H1 (cell line): ENCODE measurements at regions not wholly inside any gene's neighbourhood (a gene's known extent, or its start where the extent isn't known, plus 50 kb on each side); places are given as distances from the start of the nearest gene placed in this dataset.

ENCODE experiments used
- CTCF ChIA-PET: fragments of 300-600 bp; sonication (Branson Sonifier 250); formaldehyde crosslinking; loops from one replicate; lab custom pipeline; 2021; ENCODE audit not compliant: partially characterized antibody; lab: Charles Lee
- POLR2A ChIA-PET: fragments of 300-600 bp; sonication (Branson Sonifier 250); formaldehyde crosslinking; loops from one replicate; lab custom pipeline; 2021; ENCODE audit warnings: inconsistent platforms; ENCODE audit not compliant: partially characterized antibody; lab: Charles Lee
- DNase-seq, 2 experiments: peaks; one replicate each; pipeline versions ENCODE4 v3.0.0 to v3.0.0-alpha.2; 2010 to 2022; ENCODE audit warnings: low spot score in 2 of 2, low read depth in 1 of 2, mixed read lengths in 1 of 2
- FAIRE-seq: peaks from 2 replicates; lab custom pipeline; 2011; peaks lifted over from hg19 to GRCh38; lab: Jason Lieb, UNC
- H2AFZ ChIP-seq: 2 replicates; pipeline ENCODE4 v1.8.1; 2012; ENCODE audit warnings: low read length, inconsistent platforms
- H2AK5ac ChIP-seq: 2 replicates; pipeline ENCODE4 v1.6.1; 2013; ENCODE audit warnings: low read depth, low read length
- H2BK120ac ChIP-seq: replicated peaks from 2 replicates; pipeline ENCODE3; 2013; ENCODE audit warnings: low read depth, low read length, inconsistent platforms
- H2BK12ac ChIP-seq: 2 replicates; pipeline ENCODE4 v1.6.1; 2013; ENCODE audit warnings: low read depth, low read length
- H2BK15ac ChIP-seq: 2 replicates; pipeline ENCODE4 v1.6.1; 2013; ENCODE audit warnings: low read length
- H2BK20ac ChIP-seq: 2 replicates; pipeline ENCODE4 v1.6.1; 2013; ENCODE audit warnings: low read length
- H2BK5ac ChIP-seq: 2 replicates; pipeline ENCODE4 v1.6.1; 2013; ENCODE audit warnings: low read depth, low read length
- H3K14ac ChIP-seq: 2 replicates; pipeline ENCODE4 v1.6.1; 2013; ENCODE audit warnings: inconsistent platforms; ENCODE audit not compliant: insufficient read length
- H3K18ac ChIP-seq: 2 replicates; pipeline ENCODE4 v1.6.1; 2013; ENCODE audit warnings: low read length; ENCODE audit errors: extremely low read depth
- H3K23ac ChIP-seq: 2 replicates; pipeline ENCODE4 v1.6.1; 2013; ENCODE audit warnings: inconsistent platforms; ENCODE audit not compliant: insufficient read length
- H3K23me2 ChIP-seq: 2 replicates; pipeline ENCODE4 v1.6.1; 2013; ENCODE audit warnings: low read depth, low read length
- H3K27ac ChIP-seq: 2 replicates; pipeline ENCODE4 v1.6.1; 2011; ENCODE audit warnings: low read depth, low read length, inconsistent platforms
- H3K27me3 ChIP-seq, 4 experiments: replicated peaks in 1 of 4; 1 replicate in 1 of 4; 2 replicates in 3 of 4; pipeline versions ENCODE4 v1.6.1 to v1.8.1; 2011 to 2013; ENCODE audit warnings: low read length in 3 of 4, mild to moderate bottlenecking in 3 of 4, inconsistent platforms in 2 of 4, mixed read lengths in 2 of 4, moderate library complexity in 1 of 4; ENCODE audit not compliant: control insufficient read depth in 3 of 4, insufficient read depth in 3 of 4; ENCODE audit errors: extremely low read depth in 1 of 4
- H3K36me3 ChIP-seq, 4 experiments: 2 replicates each; pipeline versions ENCODE4 v1.6.1 to v1.8.1; 2011 to 2013; ENCODE audit warnings: mild to moderate bottlenecking in 4 of 4, low read length in 3 of 4, moderate library complexity in 2 of 4, control low read depth in 1 of 4, inconsistent platforms in 1 of 4; ENCODE audit not compliant: insufficient read depth in 4 of 4, control insufficient read depth in 2 of 4
- H3K4ac ChIP-seq: replicated peaks from 2 replicates; pipeline ENCODE3; 2013; ENCODE audit warnings: low read length, low read depth, mixed read lengths, inconsistent platforms; ENCODE audit not compliant: insufficient read length
- H3K4me1 ChIP-seq, 4 experiments: replicated peaks in 1 of 4; 1 replicate in 1 of 4; 2 replicates in 3 of 4; pipeline versions ENCODE4 v1.6.1 to v1.8.1; 2011 to 2013; ENCODE audit warnings: low read length in 3 of 4, inconsistent platforms in 2 of 4, mixed read lengths in 1 of 4; ENCODE audit not compliant: insufficient read depth in 4 of 4, control insufficient read depth in 3 of 4
- H3K4me2 ChIP-seq, 2 experiments: 2 replicates each; pipeline versions ENCODE4 v1.6.1 to v1.8.1; 2011 to 2013; ENCODE audit warnings: low read depth in 2 of 2, low read length in 2 of 2, control low read depth in 1 of 2, inconsistent platforms in 1 of 2, mild to moderate bottlenecking in 1 of 2; ENCODE audit not compliant: insufficient read depth in 1 of 2
- H3K4me3 ChIP-seq, 4 experiments: fragments of 200-600, 300-600 bp in 1 of 4; sonication (generic), shearing (Covaris generic), sonication (Bioruptor Twin) in 1 of 4; 2 replicates each; pipeline versions ENCODE4 v1.5.1 to v1.8.1; 2011 to 2016; ENCODE audit warnings: low read length in 4 of 4, low read depth in 3 of 4, control low read depth in 2 of 4, inconsistent platforms in 2 of 4, mild to moderate bottlenecking in 2 of 4, mixed read lengths in 1 of 4, moderate library complexity in 1 of 4; ENCODE audit not compliant: insufficient read depth in 2 of 4; ENCODE audit errors: extremely low read depth in 1 of 4
- H3K56ac ChIP-seq: replicated peaks from 2 replicates; pipeline ENCODE3; 2013; ENCODE audit warnings: low read depth, mild to moderate bottlenecking, mixed read lengths, low read length, inconsistent platforms; ENCODE audit not compliant: insufficient read length
- H3K79me1 ChIP-seq: 2 replicates; pipeline ENCODE4 v1.6.1; 2013; ENCODE audit warnings: low read depth, low read length, control low read depth
- H3K79me2 ChIP-seq, 2 experiments: 2 replicates each; pipeline versions ENCODE4 v1.6.1 to v1.8.1; 2012 to 2013; ENCODE audit warnings: low read length in 2 of 2, mild to moderate bottlenecking in 2 of 2, inconsistent platforms in 1 of 2; ENCODE audit not compliant: insufficient read depth in 2 of 2, control insufficient read depth in 1 of 2
- H3K9ac ChIP-seq, 4 experiments: replicated peaks in 1 of 4; 1 replicate in 1 of 4; 2 replicates in 3 of 4; pipeline versions ENCODE4 v1.6.1 to v1.8.1; 2011 to 2013; ENCODE audit warnings: low read depth in 3 of 4, low read length in 3 of 4, control low read depth in 2 of 4, mild to moderate bottlenecking in 2 of 4, moderate library complexity in 2 of 4, inconsistent platforms in 1 of 4; ENCODE audit errors: extremely low read depth in 1 of 4
- H3K9me3 ChIP-seq, 2 experiments: 2 replicates each; pipeline versions ENCODE4 v1.6.1 to v1.8.1; 2012 to 2013; ENCODE audit warnings: mild to moderate bottlenecking in 2 of 2, moderate library complexity in 2 of 2, control low read depth in 1 of 2, inconsistent platforms in 1 of 2, low read depth in 1 of 2, low read length in 1 of 2, mixed read lengths in 1 of 2; ENCODE audit not compliant: insufficient read depth in 2 of 2
- H4K20me1 ChIP-seq, 2 experiments: replicated peaks in 1 of 2; 2 replicates each; pipeline versions ENCODE3 to v1.8.1; 2011 to 2013; ENCODE audit warnings: inconsistent platforms in 2 of 2, low read length in 2 of 2, mild to moderate bottlenecking in 1 of 2; ENCODE audit not compliant: insufficient read depth in 2 of 2, control insufficient read depth in 1 of 2
- H4K5ac ChIP-seq: 2 replicates; pipeline ENCODE4 v1.6.1; 2013; ENCODE audit warnings: low read length, low read depth, mixed read lengths, inconsistent platforms; ENCODE audit not compliant: insufficient read length
- H4K8ac ChIP-seq: 2 replicates; pipeline ENCODE4 v1.8.0; 2013; ENCODE audit warnings: mild to moderate bottlenecking, moderate library complexity, low read length, inconsistent platforms; ENCODE audit not compliant: insufficient read depth; ENCODE audit errors: extremely low read depth
- H4K91ac ChIP-seq: replicated peaks from 2 replicates; pipeline ENCODE3; 2013; ENCODE audit warnings: low read length, mixed read lengths, inconsistent platforms; ENCODE audit not compliant: insufficient read length
- ATF3 ChIP-seq: IDR thresholded peaks from 2 replicates; pipeline ENCODE4 v1.6.1; 2011; ENCODE audit warnings: low read depth, mild to moderate bottlenecking, low read length; ENCODE audit not compliant: insufficient read depth
- EZH2 ChIP-seq: fragments of 200-600 bp; sonication (generic); IDR thresholded peaks from 2 replicates; pipeline ENCODE4 v1.7.1; 2012; ENCODE audit warnings: low read depth, mild to moderate bottlenecking, moderate library complexity, low read length, inconsistent platforms; ENCODE audit not compliant: severe bottlenecking
- MAX ChIP-seq: IDR thresholded peaks from 2 replicates; pipeline ENCODE4 v1.6.1; 2012; ENCODE audit warnings: inconsistent platforms
- SAP30 ChIP-seq: fragments of 300-600 bp; sonication (generic); IDR thresholded peaks from 2 replicates; pipeline ENCODE4 v1.7.1; 2012; ENCODE audit warnings: low read length, moderate library complexity, mild to moderate bottlenecking, inconsistent platforms; ENCODE audit not compliant: insufficient read depth, insufficient replicate concordance
- WGBS, 2 experiments: shearing (Covaris generic) in 1 of 2; methylation state at CpG; one replicate each; pipeline versions ENCODE4 v1.1.6 to v1.1.7; 2013 to 2015; ENCODE audit warnings: low lambda C conversion rate in 2 of 2, mixed read lengths in 2 of 2, inconsistent platforms in 1 of 2, low coverage in 1 of 2, missing lambda C conversion rate in 1 of 2; ENCODE audit not compliant: insufficient replicate concordance in 2 of 2, insufficient coverage in 1 of 2, insufficient read length in 1 of 2; ENCODE audit errors: extremely low coverage in 1 of 2, missing lambda C conversion rate in 1 of 2; 5-methylcytosine and 5-hydroxymethylcytosine counted together

GRCh38 chr2:83368461-83368860, 1090.6 kb downstream of the SUCLG1 start:
- no peak overlapping the region for H3K4ac ChIP-seq
- H3K79me1 ChIP-seq = no peaks in the 10 kb centered on the region
- FAIRE-seq = no peak
- ChIA-PET POLR2A (no interaction called here), CTCF (no interaction called here)
- no peak overlapping the region for H2AK5ac ChIP-seq
- H4K8ac ChIP-seq = no peak overlapping the region
- H2BK12ac ChIP-seq = no peak overlapping the region
- no peak overlapping the region for H2AFZ ChIP-seq
- H3K23me2 ChIP-seq = no peaks in the 10 kb centered on the region
- WGBS, 2 experiments = 100% methylated on average over 2 of the region's 2 CpGs; no CpG with 5 or more reads in 1 of the 2 experiments
- no peak overlapping the region for H3K23ac ChIP-seq
- no peak for DNase-seq
- H3K36me3 ChIP-seq = no peaks in the 10 kb centered on the region
- H4K5ac ChIP-seq = no peak overlapping the region
- H2BK15ac ChIP-seq = no peak overlapping the region
- no peak overlapping the region for H3K14ac ChIP-seq
- TF ChIP-seq SAP30 (no peak), MAX (no peak), ATF3 (no peak), EZH2 (no peak)
- no peak overlapping the region for H2BK20ac ChIP-seq
- H3K27me3 ChIP-seq = no peaks in the 10 kb centered on the region
- H3K18ac ChIP-seq = no peak overlapping the region
- H3K4me1 ChIP-seq = no peaks in the 10 kb centered on the region
- no peak overlapping the region for H3K56ac ChIP-seq
- H3K27ac ChIP-seq = no peak overlapping the region
- no peak overlapping the region for H2BK120ac ChIP-seq
- H2BK5ac ChIP-seq = no peak overlapping the region
- no peak overlapping the region for H3K4me2 ChIP-seq
- no peaks in the 10 kb centered on the region for H3K9me3 ChIP-seq
- no peak overlapping the region for H3K9ac ChIP-seq
- no peaks in the 10 kb centered on the region for H3K79me2 ChIP-seq
- no peak overlapping the region for H4K91ac ChIP-seq
- no peak overlapping the region for H3K4me3 ChIP-seq
- H4K20me1 ChIP-seq = no peaks in the 10 kb centered on the region
